ENCODE measurements at regions not wholly inside any gene's neighbourhood (a gene's known extent, or its start where the extent isn't known, plus 50 kb on each side); places are given as distances from the start of the nearest gene placed in this dataset.

- DNase-seq (no peak), ATAC-seq (no peak)
- Mint-ChIP-seq H3K4me1 (no peaks in the 10 kb centered on the region), H3K4me3 (no peak overlapping the region), H3K27ac (no peak overlapping the region), H3K27me3 (no peaks in the 10 kb centered on the region), H3K9me3 (no peaks in the 10 kb centered on the region)
These were observed 157.4 kb downstream of the ANKRD30B start for GRCh38 chr18:14905350-14905749.

- ATAC-seq (no peak), DNase-seq (no peak)
- Mint-ChIP-seq H3K27ac (no peak overlapping the region), H3K4me1 (no peaks in the 10 kb centered on the region), H3K4me3 (no peak overlapping the region), H3K9me3 (no peaks in the 10 kb centered on the region), H3K27me3 (no peaks in the 10 kb centered on the region)
These were observed 158.0 kb downstream of the ANKRD30B start for GRCh38 chr18:14905979-14906378.

GRCh38 chr18:14907420-14907819, 159.4 kb downstream of the ANKRD30B start:
- no peak for ATAC-seq
- Mint-ChIP-seq H3K4me1 (no peaks in the 10 kb centered on the region), H3K9me3 (no peaks in the 10 kb centered on the region), H3K27me3 (no peaks in the 10 kb centered on the region), H3K27ac (no peak overlapping the region), H3K4me3 (no peak overlapping the region)
- DNase-seq = no peak

- Mint-ChIP-seq H3K4me1 (no peaks in the 10 kb centered on the region), H3K9me3 (no peaks in the 10 kb centered on the region)
- ATAC-seq = no peak
These were observed 160.6 kb downstream of the ANKRD30B start for GRCh38 chr18:14908541-14908940.

GRCh38 chr18:14912967-14913366, 165.0 kb downstream of the ANKRD30B start:
- no peak for ATAC-seq
- DNase-seq = no peak
- no peaks in the 10 kb centered on the region for H3K4me1 Mint-ChIP-seq
- H3K9me3 Mint-ChIP-seq = no peaks in the 10 kb centered on the region
- no peak overlapping the region for H3K4me3 Mint-ChIP-seq
- no peaks in the 10 kb centered on the region for H3K27me3 Mint-ChIP-seq
- H3K27ac Mint-ChIP-seq = no peak overlapping the region

More at GRCh38 chr18:14908541-14908940, 160.6 kb downstream of the ANKRD30B start:
- no peaks in the 10 kb centered on the region for H3K27me3 Mint-ChIP-seq
- no peak for DNase-seq
- H3K27ac Mint-ChIP-seq = peak overlapping the region in 1 of 2 donors; percentile 61
- H3K4me3 Mint-ChIP-seq = no peak overlapping the region

- H3K27ac Mint-ChIP-seq = no peak overlapping the region
- H3K4me1 Mint-ChIP-seq = no peaks in the 10 kb centered on the region
- DNase-seq (no peak), ATAC-seq (no peak)
- no peaks in the 10 kb centered on the region for H3K27me3 Mint-ChIP-seq
- H3K9me3 Mint-ChIP-seq = no peaks in the 10 kb centered on the region
- no peak overlapping the region for H3K4me3 Mint-ChIP-seq
These were observed 166.1 kb downstream of the ANKRD30B start for GRCh38 chr18:14914121-14914520.

GRCh38 chr18:14914771-14915170, 166.8 kb downstream of the ANKRD30B start:
- ATAC-seq (no peak), DNase-seq (no peak)
- H3K4me1 Mint-ChIP-seq = no peaks in the 10 kb centered on the region
- H3K27me3 Mint-ChIP-seq = no peaks in the 10 kb centered on the region
- no peaks in the 10 kb centered on the region for H3K9me3 Mint-ChIP-seq
- no peak overlapping the region for H3K4me3 Mint-ChIP-seq
- H3K27ac Mint-ChIP-seq = no peak overlapping the region

- no peak overlapping the region for H3K27ac Mint-ChIP-seq
- DNase-seq (no peak), ATAC-seq (no peak)
- no peaks in the 10 kb centered on the region for H3K27me3 Mint-ChIP-seq
- no peak overlapping the region for H3K4me3 Mint-ChIP-seq
- no peaks in the 10 kb centered on the region for H3K9me3 Mint-ChIP-seq
- no peaks in the 10 kb centered on the region for H3K4me1 Mint-ChIP-seq
These were observed 168.2 kb downstream of the ANKRD30B start for GRCh38 chr18:14916181-14916580.

GRCh38 chr18:14916851-14917250, 168.9 kb downstream of the ANKRD30B start:
- Mint-ChIP-seq H3K4me3 (no peak overlapping the region), H3K4me1 (no peaks in the 10 kb centered on the region), H3K27ac (no peak overlapping the region), H3K9me3 (no peaks in the 10 kb centered on the region), H3K27me3 (no peaks in the 10 kb centered on the region)
- ATAC-seq (no peak), DNase-seq (no peak)

- H3K4me1 Mint-ChIP-seq = no peaks in the 10 kb centered on the region
- ATAC-seq (no peak), DNase-seq (no peak)
- H3K27ac Mint-ChIP-seq = peak overlapping the region in 1 of 2 donors; percentile 3
- H3K9me3 Mint-ChIP-seq = no peaks in the 10 kb centered on the region
- no peaks in the 10 kb centered on the region for H3K27me3 Mint-ChIP-seq
- H3K4me3 Mint-ChIP-seq = no peak overlapping the region
These were observed 169.3 kb downstream of the ANKRD30B start for GRCh38 chr18:14917311-14917710.

- no peak for ATAC-seq
- H3K4me3 Mint-ChIP-seq = no peak overlapping the region
These were observed 171.7 kb downstream of the ANKRD30B start for GRCh38 chr18:14919666-14920065.

GRCh38 chr18:14921031-14921430, 173.1 kb downstream of the ANKRD30B start:
- Mint-ChIP-seq H3K4me3 (no peak overlapping the region), H3K27me3 (no peaks in the 10 kb centered on the region), H3K27ac (no peak overlapping the region), H3K9me3 (no peaks in the 10 kb centered on the region), H3K4me1 (peaks cover 10% of the 10 kb centered on the region)
- DNase-seq = no peak
- ATAC-seq = no peak

More at GRCh38 chr18:14919666-14920065, 171.7 kb downstream of the ANKRD30B start:
- H3K4me1 Mint-ChIP-seq = peaks cover under 1% of the 10 kb centered on the region
- H3K27ac Mint-ChIP-seq = no peak overlapping the region
- no peak for DNase-seq
- H3K9me3 Mint-ChIP-seq = no peaks in the 10 kb centered on the region
- no peaks in the 10 kb centered on the region for H3K27me3 Mint-ChIP-seq

GRCh38 chr18:14921547-14921946, 173.6 kb downstream of the ANKRD30B start:
- no peaks in the 10 kb centered on the region for H3K27me3 Mint-ChIP-seq
- ATAC-seq (no peak), DNase-seq (no peak)
- no peak overlapping the region for H3K27ac Mint-ChIP-seq
- peaks cover 10% of the 10 kb centered on the region for H3K4me1 Mint-ChIP-seq
- H3K4me3 Mint-ChIP-seq = no peak overlapping the region
- no peaks in the 10 kb centered on the region for H3K9me3 Mint-ChIP-seq

- ATAC-seq (no peak), DNase-seq (no peak)
- no peak overlapping the region for H3K4me3 Mint-ChIP-seq
- no peak overlapping the region for H3K27ac Mint-ChIP-seq
- H3K4me1 Mint-ChIP-seq = peaks cover 10% of the 10 kb centered on the region
- H3K9me3 Mint-ChIP-seq = no peaks in the 10 kb centered on the region
- no peaks in the 10 kb centered on the region for H3K27me3 Mint-ChIP-seq
These were observed 174.1 kb downstream of the ANKRD30B start for GRCh38 chr18:14922031-14922430.

GRCh38 chr18:14922965-14923565, 175.1 kb downstream of the ANKRD30B start:
- no peak overlapping the region for H3K4me3 Mint-ChIP-seq
- peaks cover 10% of the 10 kb centered on the region for H3K4me1 Mint-ChIP-seq
- DNase-seq (no peak), ATAC-seq (peak; percentile 10)
- no peak overlapping the region for H3K27ac Mint-ChIP-seq
- H3K9me3 Mint-ChIP-seq = no peaks in the 10 kb centered on the region
- no peaks in the 10 kb centered on the region for H3K27me3 Mint-ChIP-seq

GRCh38 chr18:14924226-14924625, 176.3 kb downstream of the ANKRD30B start:
- Mint-ChIP-seq H3K4me3 (no peak overlapping the region), H3K27ac (peak overlapping the region in 1 of 2 donors; percentile 81), H3K4me1 (peaks cover 10% of the 10 kb centered on the region), H3K27me3 (no peaks in the 10 kb centered on the region), H3K9me3 (no peaks in the 10 kb centered on the region)
- no peak for DNase-seq
- ATAC-seq = no peak

- Mint-ChIP-seq H3K27me3 (no peaks in the 10 kb centered on the region), H3K9me3 (no peaks in the 10 kb centered on the region), H3K4me3 (no peak overlapping the region), H3K4me1 (peaks cover 10% of the 10 kb centered on the region), H3K27ac (peak overlapping the region in 1 of 2 donors; percentile 60)
- ATAC-seq (no peak), DNase-seq (no peak)
These were observed 177.3 kb downstream of the ANKRD30B start for GRCh38 chr18:14925281-14925709.

Data from stimulated activated naive CD8-positive, alpha-beta T cell treated with anti-CD3 and anti-CD28 coated beads, Interleukin-15, amount 100 ng/mL, for 72 hours (primary cell).